DOHH2 (cell line): ENCODE measurements at regions not wholly inside any gene's neighbourhood (a gene's known extent, or its start where the extent isn't known, plus 50 kb on each side); places are given as distances from the start of the nearest gene placed in this dataset.

ENCODE experiments used
- H3F3A ChIP-seq: fragments of 200-600 bp; sonication (generic), shearing (Covaris generic); 2 replicates; pipeline ENCODE4 v1.6.0; 2016; ENCODE audit warnings: antibody characterized with exemption, mild to moderate bottlenecking; ENCODE audit not compliant: control insufficient read depth, insufficient read depth
- H3K27ac ChIP-seq: fragments of 200-600 bp; sonication (generic); 2 replicates; pipeline ENCODE4 v1.5.1; 2014; ENCODE audit warnings: low read depth, mild to moderate bottlenecking, low read length, moderate library complexity
- H3K27me3 ChIP-seq: fragments of 200-600 bp; sonication (generic); 2 replicates; pipeline ENCODE4 v1.6.1; 2014; ENCODE audit warnings: mild to moderate bottlenecking, low read length, mixed read lengths; ENCODE audit not compliant: control insufficient read depth
- H3K36me3 ChIP-seq: fragments of 200-600 bp; sonication (generic); 2 replicates; pipeline ENCODE4 v1.6.1; 2014; ENCODE audit warnings: mild to moderate bottlenecking, low read length, moderate library complexity, mixed read lengths; ENCODE audit not compliant: control insufficient read depth
- H3K4me1 ChIP-seq: fragments of 200-600 bp; sonication (generic); 2 replicates; pipeline ENCODE4 v1.6.1; 2014; ENCODE audit warnings: mild to moderate bottlenecking, low read length, mixed read lengths; ENCODE audit not compliant: control insufficient read depth
- H3K4me2 ChIP-seq: fragments of 200-600 bp; sonication (generic); 2 replicates; pipeline ENCODE4 v1.6.0; 2014; ENCODE audit warnings: mild to moderate bottlenecking, low read length, moderate library complexity
- H3K4me3 ChIP-seq: fragments of 200-600 bp; sonication (generic); 2 replicates; pipeline ENCODE4 v1.5.1; 2014; ENCODE audit warnings: mild to moderate bottlenecking, low read length, mixed read lengths
- H3K79me2 ChIP-seq: fragments of 200-600 bp; sonication (generic); 2 replicates; pipeline ENCODE4 v1.6.1; 2014; ENCODE audit warnings: mild to moderate bottlenecking, low read length, mixed read lengths; ENCODE audit not compliant: control insufficient read depth
- H3K9me2 ChIP-seq: fragments of 200-600 bp; sonication (generic); replicated peaks from 2 replicates; pipeline ENCODE4 v1.6.1; 2014; ENCODE audit warnings: mild to moderate bottlenecking, low read length, mixed read lengths; ENCODE audit not compliant: control insufficient read depth
- H3K9me3 ChIP-seq: fragments of 200-600 bp; sonication (generic); 2 replicates; pipeline ENCODE4 v1.6.1; 2014; ENCODE audit warnings: antibody characterized with exemption, low read length, mixed read lengths; ENCODE audit not compliant: control insufficient read depth, insufficient read depth
- H4K20me1 ChIP-seq: fragments of 200-600 bp; sonication (generic); 2 replicates; pipeline ENCODE4 v1.6.0; 2014; ENCODE audit warnings: low read depth, mild to moderate bottlenecking, antibody characterized with exemption, low read length, moderate library complexity; ENCODE audit not compliant: control insufficient read depth, insufficient read depth
- CTCF ChIP-seq: fragments of 200-600 bp; sonication (generic); IDR thresholded peaks from one replicate; pipeline ENCODE4 v1.5.1; 2014; ENCODE audit warnings: antibody characterized with exemption, mild to moderate bottlenecking, low read depth, low read length; ENCODE audit not compliant: poor library complexity, severe bottlenecking
- EZH2phosphoT487 ChIP-seq: fragments of 200-600 bp; sonication (generic); IDR thresholded peaks from 2 replicates; pipeline ENCODE4 v1.6.1; 2017; ENCODE audit warnings: borderline replicate concordance, mild to moderate bottlenecking, antibody characterized with exemption, low read length, moderate library complexity, mixed read lengths

GRCh38 chr4:132759199-132759780 is 389.8 kb upstream of the PCDH10 start:
- no peaks in the 10 kb centered on the region for H3K36me3 ChIP-seq
- H3K79me2 ChIP-seq, result no peaks in the 10 kb centered on the region
- H3K4me3 ChIP-seq, result no peak overlapping the region
- H3K9me2 ChIP-seq, result no peaks in the 10 kb centered on the region; the same call in none of the 2 replicates
- H3K27me3 ChIP-seq, result no peaks in the 10 kb centered on the region
- H3K4me1 ChIP-seq, result no peaks in the 10 kb centered on the region
- no peak overlapping the region for H3K27ac ChIP-seq
- no peaks in the 10 kb centered on the region for H4K20me1 ChIP-seq
- no peak for TF ChIP-seq EZH2phosphoT487
- H3K4me2 ChIP-seq, result no peak overlapping the region
- H3K9me3 ChIP-seq, result no peaks in the 10 kb centered on the region
- H3F3A ChIP-seq, result no peaks in the 10 kb centered on the region

- no peak for TF ChIP-seq CTCF
- TF ChIP-seq EZH2phosphoT487, result no peak
- H3K27me3 ChIP-seq, result no peaks in the 10 kb centered on the region
- H4K20me1 ChIP-seq, result no peaks in the 10 kb centered on the region
- H3K9me2 ChIP-seq, result no peaks in the 10 kb centered on the region
- no peaks in the 10 kb centered on the region for H3K4me1 ChIP-seq
- no peak overlapping the region for H3K4me2 ChIP-seq
- no peaks in the 10 kb centered on the region for H3F3A ChIP-seq
- no peak overlapping the region for H3K4me3 ChIP-seq
- no peak overlapping the region for H3K27ac ChIP-seq
- H3K9me3 ChIP-seq, result no peaks in the 10 kb centered on the region
- no peaks in the 10 kb centered on the region for H3K79me2 ChIP-seq
- no peaks in the 10 kb centered on the region for H3K36me3 ChIP-seq
Observed at GRCh38 chr4:132763465-132763864, 385.6 kb upstream of the PCDH10 start.

GRCh38 chr4:132767901-132768300 is 381.2 kb upstream of the PCDH10 start:
- no peak overlapping the region for H3K4me2 ChIP-seq
- H4K20me1 ChIP-seq, result no peaks in the 10 kb centered on the region
- no peaks in the 10 kb centered on the region for H3K79me2 ChIP-seq
- H3K9me2 ChIP-seq, result no peaks in the 10 kb centered on the region
- H3K27ac ChIP-seq, result no peak overlapping the region
- no peaks in the 10 kb centered on the region for H3K27me3 ChIP-seq
- no peaks in the 10 kb centered on the region for H3F3A ChIP-seq
- no peak overlapping the region for H3K4me3 ChIP-seq
- H3K9me3 ChIP-seq, result no peaks in the 10 kb centered on the region
- TF ChIP-seq EZH2phosphoT487, result no peak
- TF ChIP-seq CTCF, result no peak
- H3K36me3 ChIP-seq, result no peaks in the 10 kb centered on the region
- no peaks in the 10 kb centered on the region for H3K4me1 ChIP-seq

- TF ChIP-seq EZH2phosphoT487 (no peak), CTCF (no peak)
- no peak overlapping the region for H3K4me3 ChIP-seq
- H3K9me3 ChIP-seq, result no peaks in the 10 kb centered on the region
- H3F3A ChIP-seq, result no peaks in the 10 kb centered on the region
- no peaks in the 10 kb centered on the region for H3K36me3 ChIP-seq
- H3K4me2 ChIP-seq, result no peak overlapping the region
- no peaks in the 10 kb centered on the region for H4K20me1 ChIP-seq
- H3K9me2 ChIP-seq, result no peaks in the 10 kb centered on the region
- no peaks in the 10 kb centered on the region for H3K79me2 ChIP-seq
- no peaks in the 10 kb centered on the region for H3K27me3 ChIP-seq
- no peaks in the 10 kb centered on the region for H3K4me1 ChIP-seq
- no peak overlapping the region for H3K27ac ChIP-seq
Observed at GRCh38 chr4:132770776-132771175, 378.3 kb upstream of the PCDH10 start.
